HepG2 (cell line): ENCODE measurements at regions not wholly inside any gene's neighbourhood (a gene's known extent, or its start where the extent isn't known, plus 50 kb on each side); places are given as distances from the start of the nearest gene placed in this dataset.

Experiments used
- ATAC-seq: fragments of 200-7000 bp; cut with Tn5 transposase; 3 replicates; pipeline ENCODE4 v1.9.1; 2020; ENCODE audit warnings: mild to moderate bottlenecking, moderate library complexity
- BruUV-seq: library from RNA; stranded (reverse); fragments of 400-500 nt; replicated peaks from 2 replicates; lab custom pipeline; 2021; lab: Mats Ljungman, UMichigan
- CTCF ChIA-PET: fragments of 300-600 bp; formaldehyde crosslinking; extraction: SDS; loops from one replicate; lab custom pipeline; 2021; ENCODE audit warnings: low total read pairs, inconsistent platforms, low intra/inter-chr PET ratio; lab: Yijun Ruan, JAX
- POLR2A ChIA-PET: fragments of 350-600 bp; sonication (Branson Sonifier 250); formaldehyde crosslinking; loops from one replicate; lab custom pipeline; 2020; ENCODE audit warnings: antibody characterized with exemption, inconsistent platforms; lab: Yijun Ruan, JAX
- DNase-seq: peaks from one replicate; pipeline ENCODE4 v3.0.0-alpha.2; 2015; ENCODE audit warnings: low spot score
- FAIRE-seq: peaks from 3 replicates; lab custom pipeline; 2011; peaks lifted over from hg19 to GRCh38; lab: Jason Lieb, UNC
- H2AFZ ChIP-seq: one replicate; pipeline ENCODE4 v1.6.1; 2011; ENCODE audit warnings: low read length, inconsistent platforms
- H3K27ac ChIP-seq: fragments of 300-600 bp; 3 replicates; pipeline ENCODE4 v1.8.0; 2011; ENCODE audit warnings: mixed run types, mild to moderate bottlenecking, mixed read lengths, low read length, inconsistent platforms; ENCODE audit not compliant: insufficient read depth; ENCODE audit errors: extremely low read length
- H3K27me3 ChIP-seq, 2 experiments: fragments of 200-600 bp in 1 of 2; 2 replicates in 1 of 2; 3 replicates in 1 of 2; pipeline versions ENCODE4 v1.6.0 to v1.8.0; 2011; ENCODE audit warnings: low read length in 2 of 2, mild to moderate bottlenecking in 2 of 2, moderate library complexity in 2 of 2, inconsistent platforms in 1 of 2; ENCODE audit not compliant: insufficient read depth in 2 of 2, control insufficient read depth in 1 of 2
- H3K36me3 ChIP-seq, 2 experiments: fragments of 200-600 bp in 1 of 2; replicated peaks in 1 of 2; 2 replicates in 1 of 2; 3 replicates in 1 of 2; pipeline versions ENCODE4 v1.5.1 to v1.8.0; 2011; ENCODE audit warnings: low read length in 2 of 2, inconsistent platforms in 1 of 2; ENCODE audit not compliant: insufficient read depth in 2 of 2, control insufficient read depth in 1 of 2
- H3K4me1 ChIP-seq: 2 replicates; pipeline ENCODE4 v1.5.1; 2012; ENCODE audit warnings: low read length, inconsistent platforms; ENCODE audit not compliant: insufficient read depth
- H3K4me2 ChIP-seq: 2 replicates; pipeline ENCODE4 v1.6.0; 2011; ENCODE audit warnings: low read depth, low read length, inconsistent platforms
- H3K4me3 ChIP-seq, 3 experiments: fragments of 200-600 bp in 1 of 3; sonication (generic), shearing (Covaris generic) in 1 of 3; replicated peaks in 1 of 3; 2 replicates each; pipeline ENCODE4 v1.5.1; 2011 to 2016; ENCODE audit warnings: low read length in 3 of 3, inconsistent platforms in 2 of 3, low read depth in 2 of 3, mild to moderate bottlenecking in 2 of 3, control low read depth in 1 of 3, mixed read lengths in 1 of 3; ENCODE audit not compliant: insufficient read depth in 1 of 3
- H3K79me2 ChIP-seq: one replicate; pipeline ENCODE4 v1.6.1; 2011; ENCODE audit warnings: low read length, inconsistent platforms; ENCODE audit not compliant: insufficient read depth
- H3K9ac ChIP-seq: 2 replicates; pipeline ENCODE4 v1.6.0; 2011; ENCODE audit warnings: mild to moderate bottlenecking, low read depth, low read length, inconsistent platforms; ENCODE audit not compliant: insufficient read depth
- H3K9me3 ChIP-seq: 2 replicates; pipeline ENCODE4 v1.5.1; 2012; ENCODE audit warnings: mild to moderate bottlenecking, low read length
- H4K20me1 ChIP-seq: 2 replicates; pipeline ENCODE4 v1.6.0; 2011; ENCODE audit warnings: inconsistent platforms, mild to moderate bottlenecking, low read length, moderate library complexity; ENCODE audit not compliant: insufficient read depth
- AGO2 ChIP-seq: fragments of 200-400 bp; formaldehyde crosslinking; optimal IDR thresholded peaks from 2 replicates; pipeline ENCODE3; 2017; ENCODE audit warnings: mild to moderate bottlenecking, low read depth, low read length, moderate library complexity
- BORCS8-MEF2B ChIP-seq: sonication (generic); formaldehyde crosslinking; IDR thresholded peaks from 2 replicates; pipeline ENCODE4 v1.8.0; 2022; ENCODE audit warnings: mild to moderate bottlenecking, missing genetic modification reagents
- CEBPG ChIP-seq: IDR thresholded peaks from 2 replicates; pipeline ENCODE4 v1.6.1; 2016
- DMAP1 ChIP-seq: IDR thresholded peaks from 2 replicates; pipeline ENCODE4 v1.6.1; 2016
- LCORL ChIP-seq, 2 experiments: fragments of 450-650 bp in 1 of 2; sonication (generic) in 1 of 2; formaldehyde crosslinking in 1 of 2; IDR thresholded peaks; 2 replicates each; pipeline versions ENCODE4 v1.5.0 to v1.6.1; 2017 to 2020; ENCODE audit warnings: antibody characterized with exemption in 1 of 2, missing genetic modification reagents in 1 of 2
- MIXL1 ChIP-seq: IDR thresholded peaks from 2 replicates; pipeline ENCODE4 v1.6.1; 2016
- MXI1 ChIP-seq: IDR thresholded peaks from 3 replicates; pipeline ENCODE4 v1.6.1; 2012; ENCODE audit warnings: low read depth, low read length, inconsistent platforms, borderline replicate concordance
- NCOA5 ChIP-seq: sonication (generic); formaldehyde crosslinking; IDR thresholded peaks from 2 replicates; pipeline ENCODE4 v1.4.0; 2020; ENCODE audit warnings: missing genetic modification reagents
- NFYC ChIP-seq: IDR thresholded peaks from 2 replicates; pipeline ENCODE4 v1.6.1; 2016; ENCODE audit warnings: missing genetic modification reagents, missing compliant biosample characterization
- REPIN1 ChIP-seq: sonication (generic); formaldehyde crosslinking; IDR thresholded peaks from 2 replicates; pipeline ENCODE4 v1.8.0; 2022; ENCODE audit warnings: missing genetic modification reagents, low read depth, mild to moderate bottlenecking, borderline replicate concordance
- SIX1 ChIP-seq: sonication (generic); formaldehyde crosslinking; IDR thresholded peaks from 2 replicates; pipeline ENCODE4 v1.4.0; 2020; ENCODE audit warnings: missing genetic modification reagents, borderline replicate concordance
- ZBTB7A ChIP-seq: sonication (generic); formaldehyde crosslinking; IDR thresholded peaks from 2 replicates; pipeline ENCODE4 v1.8.0; 2022; ENCODE audit warnings: mild to moderate bottlenecking, missing genetic modification reagents
- ZNF264 ChIP-seq: sonication (generic); formaldehyde crosslinking; IDR thresholded peaks from 2 replicates; pipeline ENCODE4 v1.4.0; 2020; ENCODE audit warnings: missing genetic modification reagents
- ZNF510 ChIP-seq: sonication (generic); formaldehyde crosslinking; IDR thresholded peaks from 2 replicates; pipeline ENCODE4 v1.4.0; 2020; ENCODE audit warnings: low read depth, mild to moderate bottlenecking, missing genetic modification reagents
- ZNF547 ChIP-seq: sonication (generic); formaldehyde crosslinking; IDR thresholded peaks from 2 replicates; pipeline ENCODE4 v1.5.1; 2020; ENCODE audit warnings: mild to moderate bottlenecking, missing genetic modification reagents
- ZNF564 ChIP-seq: sonication (generic); formaldehyde crosslinking; IDR thresholded peaks from 2 replicates; pipeline ENCODE4 v1.8.1; 2023; ENCODE audit warnings: mild to moderate bottlenecking, missing genetic modification reagents
- ZNF609 ChIP-seq: sonication (generic); formaldehyde crosslinking; IDR thresholded peaks from 2 replicates; pipeline ENCODE4 v1.4.0; 2020; ENCODE audit warnings: mild to moderate bottlenecking, missing genetic modification reagents, borderline replicate concordance
- ZNF746 ChIP-seq: sonication (generic); formaldehyde crosslinking; IDR thresholded peaks from 2 replicates; pipeline ENCODE4 v1.8.0; 2022; ENCODE audit warnings: mild to moderate bottlenecking, missing genetic modification reagents
- ZNF788 ChIP-seq: sonication (generic); formaldehyde crosslinking; IDR thresholded peaks from 2 replicates; pipeline ENCODE4 v1.5.0; 2020; ENCODE audit warnings: mild to moderate bottlenecking, missing genetic modification reagents, borderline replicate concordance
- WGBS: methylation state at CpG from one replicate; pipeline ENCODE4 v1.1.6; 2017; ENCODE audit warnings: low lambda C conversion rate; 5-methylcytosine and 5-hydroxymethylcytosine counted together
- in situ Hi-C: cut with HindIII; loops from 2 replicates; pipeline ENCODE4 v1.10.0; 2017; ENCODE audit warnings: low pct_unique_long_range_greater_than_20kb; ENCODE audit not compliant: extremely low pct_ligation_motif_present
- intact Hi-C: fragments of 100-400 bp; cut with micrococcal nuclease; formaldehyde crosslinking; loops from one replicate; pipeline ENCODE4 v1.10.0; 2022; ENCODE audit not compliant: unreplicated experiment
- TF ChIP-seq, protein P1 (sequence below): IDR thresholded peaks from 2 replicates; pipeline ENCODE4 v1.6.1; 2016; ENCODE audit warnings: mild to moderate bottlenecking, missing biosample characterization, missing genetic modification reagents

GRCh38 chr7:79911420-79911819 is 223.2 kb upstream of the GNAI1 start (continued):
- TF ChIP-seq SIX1 (CRISPR knock-in tag) = no peak
- TF ChIP-seq LCORL (IDR thresholded peaks at IDR 0.05) = no peak
- no peak for TF ChIP-seq LCORL (CRISPR knock-in tag; IDR thresholded peaks at IDR 0.05)
- no peak for TF ChIP-seq ZNF564 (CRISPR knock-in tag)
- no peak for TF ChIP-seq DMAP1 (CRISPR knock-in tag)
- no peak for TF ChIP-seq REPIN1 (CRISPR knock-in tag)
- TF ChIP-seq, all 625 proteins: peak for 0

GRCh38 chr7:79909176-79909575 is 225.5 kb upstream of the GNAI1 start:
- no peaks in the 10 kb centered on the region for H3K36me3 ChIP-seq
- H3K79me2 ChIP-seq = no peaks in the 10 kb centered on the region
- no peak overlapping the region for H3K4me3 ChIP-seq
- no peak overlapping the region for H3K4me2 ChIP-seq
- no TSS peak for BruUV-seq
- H3K9me3 ChIP-seq = no peaks in the 10 kb centered on the region
- no peak for ATAC-seq
- H3K9ac ChIP-seq = no peak overlapping the region
- ChIA-PET POLR2A (no interaction called here), CTCF (no interaction called here)
- no peak overlapping the region for H3K27ac ChIP-seq
- intact Hi-C loops = no loop called here
- FAIRE-seq = no peak
- 0% methylated on average over 6 of the region's 6 CpGs for WGBS
- H2AFZ ChIP-seq = no peak overlapping the region
- H4K20me1 ChIP-seq = no peaks in the 10 kb centered on the region
- no peaks in the 10 kb centered on the region for H3K27me3 ChIP-seq
- in situ Hi-C loops = no loop called here
- H3K4me1 ChIP-seq = no peaks in the 10 kb centered on the region
- no peak for DNase-seq
- TF ChIP-seq MXI1 (no peak), ZNF788 (CRISPR knock-in tag) (no peak), ZBTB7A (CRISPR knock-in tag) (no peak), ZNF609 (no peak), NCOA5 (no peak), AGO2 (no peak), ZNF746 (CRISPR knock-in tag) (no peak), NFYC (no peak), ZNF547 (no peak), CEBPG (CRISPR knock-in tag) (no peak), BORCS8-MEF2B (CRISPR knock-in tag) (no peak), MIXL1 (CRISPR knock-in tag) (no peak), ZNF510 (CRISPR knock-in tag) (no peak), ZNF264 (CRISPR knock-in tag) (no peak)
- TF ChIP-seq, protein P1, sequence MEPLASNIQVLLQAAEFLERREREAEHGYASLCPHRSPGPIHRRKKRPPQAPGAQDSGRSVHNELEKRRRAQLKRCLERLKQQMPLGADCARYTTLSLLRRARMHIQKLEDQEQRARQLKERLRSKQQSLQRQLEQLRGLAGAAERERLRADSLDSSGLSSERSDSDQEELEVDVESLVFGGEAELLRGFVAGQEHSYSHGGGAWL (CRISPR knock-in tag) = no peak
